LNCaP clone FGC (cell line): ENCODE measurements at regions not wholly inside any gene's neighbourhood (a gene's known extent, or its start where the extent isn't known, plus 50 kb on each side); places are given as distances from the start of the nearest gene placed in this dataset.

Experiments used
- DNase-seq: peaks from one replicate; pipeline ENCODE4 v3.0.0-alpha.2; 2011; ENCODE audit warnings: low read depth
- H3K4me3 ChIP-seq: 2 replicates; pipeline ENCODE4 v1.5.1; 2011; ENCODE audit warnings: mild to moderate bottlenecking, low read depth, low read length, control low read depth
- TF ChIP-seq, protein P1 (sequence below): IDR thresholded peaks from 2 replicates; pipeline ENCODE4 v1.5.1; 2012; ENCODE audit warnings: mild to moderate bottlenecking; ENCODE audit not compliant: control insufficient read depth, insufficient read depth; ENCODE audit errors: extremely low read depth

DNA sequence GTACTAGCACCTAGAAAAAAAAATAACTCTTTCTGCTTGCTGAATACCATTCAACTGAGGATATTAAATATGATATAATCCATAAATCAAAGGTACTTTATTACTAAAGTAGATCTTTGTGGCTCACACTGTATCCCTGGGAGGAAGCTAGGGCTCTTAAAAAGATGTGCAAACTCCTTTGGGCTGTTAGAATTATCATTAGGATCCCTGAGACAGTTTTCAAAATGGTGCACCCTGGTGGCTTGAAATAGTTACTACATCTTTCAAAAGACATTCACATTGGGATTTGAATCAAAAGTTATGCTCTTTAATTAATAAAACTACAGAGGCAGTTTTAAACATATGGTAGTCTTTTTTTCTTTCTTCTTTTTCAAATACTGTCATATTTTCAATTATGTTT is 228.5 kb upstream of the G2E3 start:
- no peak overlapping the region for H3K4me3 ChIP-seq
- TF ChIP-seq, protein P1, sequence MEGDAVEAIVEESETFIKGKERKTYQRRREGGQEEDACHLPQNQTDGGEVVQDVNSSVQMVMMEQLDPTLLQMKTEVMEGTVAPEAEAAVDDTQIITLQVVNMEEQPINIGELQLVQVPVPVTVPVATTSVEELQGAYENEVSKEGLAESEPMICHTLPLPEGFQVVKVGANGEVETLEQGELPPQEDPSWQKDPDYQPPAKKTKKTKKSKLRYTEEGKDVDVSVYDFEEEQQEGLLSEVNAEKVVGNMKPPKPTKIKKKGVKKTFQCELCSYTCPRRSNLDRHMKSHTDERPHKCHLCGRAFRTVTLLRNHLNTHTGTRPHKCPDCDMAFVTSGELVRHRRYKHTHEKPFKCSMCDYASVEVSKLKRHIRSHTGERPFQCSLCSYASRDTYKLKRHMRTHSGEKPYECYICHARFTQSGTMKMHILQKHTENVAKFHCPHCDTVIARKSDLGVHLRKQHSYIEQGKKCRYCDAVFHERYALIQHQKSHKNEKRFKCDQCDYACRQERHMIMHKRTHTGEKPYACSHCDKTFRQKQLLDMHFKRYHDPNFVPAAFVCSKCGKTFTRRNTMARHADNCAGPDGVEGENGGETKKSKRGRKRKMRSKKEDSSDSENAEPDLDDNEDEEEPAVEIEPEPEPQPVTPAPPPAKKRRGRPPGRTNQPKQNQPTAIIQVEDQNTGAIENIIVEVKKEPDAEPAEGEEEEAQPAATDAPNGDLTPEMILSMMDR: 0 out of 2 replicates have a peak, but pooled peaks have one; percentile 12
- DNase-seq: no peak

DNA sequence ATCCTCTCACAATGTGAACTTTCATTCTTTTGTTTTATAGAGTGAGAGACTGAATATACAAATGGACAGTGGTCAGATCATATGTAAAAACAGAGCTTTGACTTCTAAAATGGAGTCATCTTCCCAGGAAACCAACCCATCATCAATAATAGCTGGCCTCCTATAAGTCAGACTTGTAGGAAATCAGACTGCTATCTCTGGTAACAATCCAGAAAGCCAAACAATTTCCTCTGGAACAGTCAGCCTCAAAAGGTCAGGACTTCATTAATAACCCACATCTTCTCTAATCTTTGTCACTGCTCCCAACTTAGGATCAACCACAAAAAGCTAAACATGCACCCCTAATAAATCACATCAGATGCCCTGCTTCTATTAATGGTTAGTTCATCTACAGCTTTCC is 227.9 kb upstream of the G2E3 start:
- DNase-seq: no peak
- TF ChIP-seq, protein P1: no peak
- H3K4me3 ChIP-seq: no peak overlapping the region

DNA sequence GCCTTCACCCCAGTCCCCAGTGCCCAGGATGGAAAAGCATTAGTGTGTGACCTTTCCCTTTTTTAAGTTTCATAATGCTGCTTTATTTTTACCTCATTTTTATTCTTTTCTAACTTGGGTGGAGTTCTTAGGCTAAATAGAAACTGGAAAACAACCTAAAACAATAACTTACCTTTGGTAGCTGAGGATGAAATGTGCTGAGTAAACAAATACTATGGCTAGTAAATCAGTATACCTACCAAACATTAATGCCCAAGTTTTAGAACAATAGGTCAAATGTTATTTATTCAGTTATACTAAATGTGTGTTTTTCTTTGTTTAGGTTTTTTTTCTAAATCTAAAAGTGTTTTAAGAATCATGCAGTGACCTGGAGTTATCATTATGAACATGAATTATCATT is 226.6 kb upstream of the G2E3 start:
- no peak overlapping the region for H3K4me3 ChIP-seq
- no peak for DNase-seq
- TF ChIP-seq, protein P1: no peak

DNA sequence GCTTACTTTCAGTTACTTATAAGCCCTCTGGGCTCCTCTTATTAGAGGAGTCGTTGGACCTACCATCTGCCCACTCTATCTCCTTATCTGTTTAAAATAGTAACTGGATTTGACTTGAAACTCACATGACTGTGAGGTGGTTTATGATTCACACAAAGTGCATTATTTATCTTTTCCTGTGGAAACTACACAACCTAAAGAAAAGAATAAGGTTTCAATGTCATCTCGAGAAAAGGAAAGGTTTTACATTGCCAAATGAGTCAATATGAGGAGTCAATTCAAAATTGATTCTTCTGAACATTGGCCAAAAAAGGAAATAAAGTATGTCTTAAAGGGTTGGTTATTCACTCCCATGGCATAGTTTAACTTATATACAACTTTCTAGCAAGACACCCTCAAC is 225.0 kb upstream of the G2E3 start:
- H3K4me3 ChIP-seq: no peak overlapping the region
- TF ChIP-seq, protein P1: no peak
- DNase-seq: no peak

DNA sequence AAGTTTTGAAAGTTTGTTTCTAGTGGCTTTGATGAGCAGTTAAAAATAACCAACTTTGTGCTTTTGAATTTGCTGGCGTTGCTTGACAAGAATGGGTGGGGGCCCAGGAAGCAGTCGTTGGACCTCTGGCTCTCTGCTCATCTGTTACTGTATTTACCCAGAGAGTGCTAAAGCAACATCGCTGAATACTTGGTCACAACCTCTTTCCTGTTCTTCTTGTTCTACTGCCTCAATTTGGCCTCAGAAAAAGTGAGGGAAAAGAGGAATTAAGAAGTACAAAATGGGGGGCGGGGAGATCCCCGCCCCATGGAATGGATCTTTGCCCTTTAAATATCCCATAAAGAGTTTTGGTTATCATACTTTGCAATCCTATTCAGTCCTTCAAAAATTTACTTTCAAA is 221.5 kb upstream of the G2E3 start:
- no peak overlapping the region for H3K4me3 ChIP-seq
- no peak for DNase-seq
- TF ChIP-seq, protein P1: no peak

DNA sequence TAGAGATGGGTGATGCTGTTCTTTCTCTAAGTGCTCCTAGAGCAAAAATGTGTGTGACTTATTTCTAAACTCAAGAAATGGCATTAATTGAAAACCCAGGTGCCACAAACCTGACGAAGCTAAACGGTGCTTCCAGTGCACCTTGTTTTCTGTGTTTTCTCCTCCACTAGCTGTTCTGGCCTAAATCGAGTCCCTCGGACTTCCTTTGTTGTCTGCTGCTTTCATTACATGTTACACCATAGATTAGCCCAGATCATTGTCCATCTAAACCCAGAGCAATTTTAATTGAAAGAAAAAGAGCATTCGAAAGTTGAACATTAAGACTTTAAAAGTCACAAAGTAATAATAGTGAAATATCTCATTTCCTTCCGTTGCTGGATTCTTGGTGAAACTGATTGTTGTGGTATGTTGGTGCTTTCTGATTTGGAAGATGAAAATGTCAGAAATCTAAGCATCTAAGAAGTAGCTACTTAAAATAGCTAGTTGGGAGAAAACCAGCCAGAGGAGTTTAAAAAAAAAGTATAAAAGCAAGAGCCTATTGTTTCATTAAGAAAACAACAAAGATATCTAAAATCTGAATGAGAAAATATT is 219.6 kb upstream of the G2E3 start:
- no peak for DNase-seq
- no peak overlapping the region for H3K4me3 ChIP-seq
- TF ChIP-seq, protein P1: no peak

DNA sequence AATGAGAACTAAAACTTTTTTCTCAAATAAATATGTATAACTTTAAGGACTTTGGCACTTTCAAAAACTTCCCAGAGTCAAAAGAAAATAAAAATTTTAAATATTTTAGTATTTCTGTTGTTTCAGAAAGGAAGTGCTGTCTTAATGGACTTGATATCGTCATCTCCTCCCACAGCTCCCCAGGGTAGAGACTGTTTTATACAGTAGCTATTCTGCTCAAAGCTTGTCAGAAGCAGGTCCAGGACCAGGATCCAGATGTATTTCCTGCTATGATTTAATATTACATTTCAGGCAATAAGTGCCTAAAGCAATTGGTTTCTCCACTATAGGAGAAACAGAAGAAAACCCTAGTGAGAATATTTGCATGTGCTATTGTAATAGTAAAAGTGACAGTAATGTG is 218.5 kb upstream of the G2E3 start:
- DNase-seq: no peak
- TF ChIP-seq, protein P1: no peak
- H3K4me3 ChIP-seq: no peak overlapping the region
